ENCODE measurements at regions not wholly inside any gene's neighbourhood (a gene's known extent, or its start where the extent isn't known, plus 50 kb on each side); places are given as distances from the start of the nearest gene placed in this dataset.

- Histone ChIP-seq H3K27me3 (no peaks in the 10 kb centered on the region), H3K9me3 (peaks cover 0 to 24% (median 6%) of the 10 kb centered on the region in 4 donors), H3K36me3 (no peaks in the 10 kb centered on the region), H3K4me1 (no peaks in the 10 kb centered on the region), H3K4me3 (no peak overlapping the region), H3K27ac (no peak overlapping the region)
- DNase-seq: no peak
- TF ChIP-seq EP300 (IDR thresholded peaks at IDR 0.05) (no peak), POLR2AphosphoS5 (IDR thresholded peaks at IDR 0.05) (no peak), POLR2A (IDR thresholded peaks at IDR 0.05) (no peak), CTCF (IDR thresholded peaks at IDR 0.05) (no peak)
- ATAC-seq (ENCODE audit: low FRiP score in 2 of 2): no peak
- WGBS, 2 donors: 93 to 95% methylated on average over 3 of the region's 3 CpGs
These were observed 1632.7 kb downstream of the OTOL1 start for GRCh38 chr3:163129287-163129686.

GRCh38 chr3:163126115-163126514 is 1629.5 kb downstream of the OTOL1 start:
- H3K9me3 ChIP-seq: peaks cover 0 to 21% (median 6%) of the 10 kb centered on the region in 4 donors
- H3K36me3 ChIP-seq: no peaks in the 10 kb centered on the region
- no peaks in the 10 kb centered on the region for H3K4me1 ChIP-seq
- H3K4me3 ChIP-seq: no peak overlapping the region
- no peaks in the 10 kb centered on the region for H3K27me3 ChIP-seq
- no peak for DNase-seq
- TF ChIP-seq EP300 (IDR thresholded peaks at IDR 0.05) (no peak), CTCF (IDR thresholded peaks at IDR 0.05) (no peak), POLR2AphosphoS5 (IDR thresholded peaks at IDR 0.05) (no peak), POLR2A (IDR thresholded peaks at IDR 0.05) (no peak)
- no peak for ATAC-seq (ENCODE audit: low FRiP score in 2 of 2)
- no peak overlapping the region for H3K27ac ChIP-seq

Small RNA genes in the stretch of these regions (small RNA-seq; reads per million reads assigned to genes)
- 0 reads per million in 4 donors for gene MIR1263
- gene RNU7-82P: 0 reads per million in 4 donors
